ENCODE measurements at regions not wholly inside any gene's neighbourhood (a gene's known extent, or its start where the extent isn't known, plus 50 kb on each side); places are given as distances from the start of the nearest gene placed in this dataset.
"Not testable (repeated sequence)": the region's sequence is repeated elsewhere in the genome, so short reads cannot be mapped to it uniquely, and the experiment has no call there.

DNA sequence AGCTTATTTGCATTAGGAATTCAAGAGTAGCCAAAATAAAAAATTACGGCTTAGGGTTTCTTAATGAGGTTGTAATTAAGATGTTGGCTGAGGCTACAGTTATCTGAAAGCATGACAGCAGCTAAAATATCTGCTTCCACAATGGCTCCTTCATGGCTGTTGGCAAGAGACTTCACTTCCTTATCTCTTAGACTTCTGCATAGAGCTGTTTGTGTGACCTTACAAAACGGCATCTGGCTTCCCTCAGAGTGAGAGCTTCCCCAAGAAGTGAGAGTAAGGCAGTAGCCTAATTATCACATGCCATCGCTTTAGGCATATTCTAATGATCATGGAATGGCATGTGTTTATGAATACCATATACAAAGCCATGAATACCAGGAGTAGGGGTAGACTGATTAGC is 57.6 kb downstream of the CCDC59 start:
- no peak for DNase-seq

- no peak for DNase-seq
Measured at GRCh38 chr12:82299319-82300025, 58.7 kb downstream of the CCDC59 start.

DNA sequence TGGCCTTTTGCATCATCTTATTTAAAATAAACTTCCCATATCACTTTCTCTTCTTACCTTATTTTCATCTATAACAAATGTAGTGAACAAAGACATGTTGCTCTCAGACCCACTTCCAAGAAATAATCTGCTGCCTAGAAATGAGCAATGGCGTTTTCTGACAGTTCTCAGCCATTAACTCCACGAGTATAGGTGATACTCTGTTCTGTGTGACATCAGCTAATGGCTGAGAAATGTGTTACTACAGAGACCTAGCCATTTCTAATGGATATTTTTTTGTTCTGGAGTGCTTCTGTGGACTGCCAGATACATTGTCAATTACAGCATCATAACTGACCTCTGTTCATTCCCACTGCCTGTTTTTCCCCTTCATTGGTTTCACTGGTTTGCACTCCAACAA is 67.8 kb downstream of the CCDC59 start:
- DNase-seq, result no peak

- not testable (repeated sequence) for DNase-seq
Measured at GRCh38 chr12:82281335-82281734, 76.9 kb downstream of the CCDC59 start.

- DNase-seq, result no peak
Measured at GRCh38 chr12:82279536-82280058, 78.6 kb downstream of the CCDC59 start.

DNA sequence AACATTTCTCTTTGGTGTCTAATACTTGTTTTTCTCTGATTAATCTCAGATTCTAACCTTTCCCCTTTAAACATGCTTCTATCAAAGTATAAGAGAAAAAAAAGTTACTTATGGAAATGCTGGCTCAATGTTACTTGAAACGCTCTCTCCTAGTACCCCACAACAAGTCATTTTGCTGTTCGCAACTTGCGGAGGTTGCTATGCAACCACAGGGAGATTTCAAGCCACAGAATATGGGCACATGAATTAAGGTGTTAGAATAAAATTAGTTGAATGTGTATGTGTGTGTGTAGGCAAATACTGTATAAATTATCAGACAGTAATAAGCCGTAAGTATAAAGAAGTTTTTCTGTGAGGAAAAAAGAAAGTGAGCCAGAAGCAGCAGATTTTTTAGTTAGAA is 80.6 kb downstream of the CCDC59 start:
- no peak for DNase-seq

DNA sequence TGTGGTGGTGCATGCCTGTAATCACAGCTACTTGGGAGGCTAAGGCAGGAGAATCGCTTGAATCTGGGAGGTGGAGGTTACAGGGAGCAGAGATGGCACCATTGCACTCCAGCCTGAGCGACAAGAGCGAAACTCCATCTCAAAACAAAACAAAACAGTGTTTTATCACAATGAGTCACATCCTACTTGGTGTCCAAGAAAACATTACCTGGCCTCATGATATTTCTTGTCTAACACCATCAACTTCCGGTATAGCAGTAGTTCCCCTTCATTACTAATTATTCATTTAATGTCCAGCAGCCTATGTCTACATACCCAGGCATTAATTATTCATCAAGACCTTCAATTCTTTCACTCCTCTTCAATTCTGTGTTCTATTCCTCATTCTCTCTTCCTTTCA is 115.5 kb downstream of the CCDC59 start:
- DNase-seq, result no peak

DNA sequence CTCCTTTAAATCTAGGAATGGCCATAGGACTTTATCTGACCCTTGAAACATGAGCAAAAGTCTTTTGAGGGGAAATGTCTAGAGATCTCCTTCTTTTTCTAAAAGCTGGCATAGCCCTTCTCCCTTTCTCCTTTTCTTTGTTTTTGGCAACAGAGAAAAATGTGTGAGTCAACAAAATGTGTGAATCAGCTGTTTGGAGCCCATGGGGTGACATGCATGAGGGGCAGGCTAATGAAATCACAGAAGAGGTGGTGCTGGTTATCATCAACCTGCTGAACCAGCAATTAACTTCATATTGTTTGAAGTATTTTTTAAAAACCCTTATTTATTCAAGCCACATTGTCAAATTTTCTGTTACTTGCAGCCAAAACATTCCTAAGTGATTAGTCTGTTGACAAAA is 132.3 kb downstream of the CCDC59 start:
- DNase-seq, result no peak

GRCh38 chr12:82223426-82223825 is 134.8 kb downstream of the CCDC59 start:
- no peak for DNase-seq

GRCh38 chr12:82216475-82216874 is 141.7 kb downstream of the CCDC59 start:
- DNase-seq, result no peak

GRCh38 chr12:82213761-82214160 is 144.4 kb downstream of the CCDC59 start:
- DNase-seq, result no peak

- no peak for DNase-seq
Measured at GRCh38 chr12:82210882-82211281, 147.3 kb downstream of the CCDC59 start.

GRCh38 chr12:82209533-82209932 is 148.7 kb downstream of the CCDC59 start:
- no peak for DNase-seq

GRCh38 chr12:82207556-82207955 is 150.6 kb downstream of the CCDC59 start:
- no peak for DNase-seq

GRCh38 chr12:82203086-82203485 is 155.1 kb downstream of the CCDC59 start:
- no peak for DNase-seq

- no peak for DNase-seq
Measured at GRCh38 chr12:82187595-82187994, 170.6 kb downstream of the CCDC59 start.

GRCh38 chr12:82187011-82187410 is 171.2 kb downstream of the CCDC59 start:
- no peak for DNase-seq

DNA sequence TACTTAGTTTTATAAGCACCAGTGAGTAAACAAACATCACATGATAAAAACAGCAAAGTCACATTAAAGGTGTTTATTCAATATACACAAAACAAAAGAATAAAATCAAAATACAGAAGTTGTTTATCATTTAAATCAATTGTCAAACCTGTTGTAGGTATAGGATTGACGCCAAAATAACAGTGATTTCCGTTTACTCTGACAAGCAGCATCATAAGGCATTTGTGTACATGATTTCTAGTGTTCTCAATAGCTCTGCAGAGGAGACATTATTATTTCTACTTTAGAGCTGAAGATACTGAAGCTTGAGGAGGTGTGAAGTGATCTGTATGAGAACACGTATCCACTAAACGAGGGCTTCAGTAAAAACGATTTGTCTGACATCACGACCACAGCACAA is 171.9 kb downstream of the CCDC59 start:
- DNase-seq, result no peak

GRCh38 chr12:82184844-82185243 is 173.3 kb downstream of the CCDC59 start:
- no peak for DNase-seq

GRCh38 chr12:82182601-82183190 is 175.5 kb downstream of the CCDC59 start:
- no peak for DNase-seq

- DNase-seq, result no peak
Measured at GRCh38 chr12:82176761-82177490, 181.3 kb downstream of the CCDC59 start.

- no peak for DNase-seq
Measured at GRCh38 chr12:82176026-82176425, 182.2 kb downstream of the CCDC59 start.

GRCh38 chr12:82174936-82175335 is 183.3 kb downstream of the CCDC59 start:
- no peak for DNase-seq

DNA sequence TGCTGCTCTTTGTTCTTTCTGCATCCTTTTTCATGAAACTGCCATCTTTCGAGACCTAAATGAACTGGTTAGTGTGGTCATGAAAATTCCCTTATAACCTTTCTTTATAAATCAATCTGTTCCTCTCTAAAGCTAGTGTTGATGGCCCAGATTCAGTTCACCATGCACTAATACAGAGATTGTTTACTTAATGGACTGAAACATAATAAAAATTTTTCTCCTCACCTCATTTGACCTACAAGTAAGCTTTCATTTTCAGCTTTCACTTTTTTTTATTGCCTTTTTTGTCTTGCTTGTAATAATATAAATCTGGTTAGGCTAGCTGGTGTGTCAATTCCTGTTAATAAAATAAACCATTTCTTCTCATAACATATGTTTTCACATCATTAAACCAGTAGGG is 183.8 kb downstream of the CCDC59 start:
- no peak for DNase-seq
